NCI-H2196 (cell line): ENCODE measurements at regions not wholly inside any gene's neighbourhood (a gene's known extent, or its start where the extent isn't known, plus 50 kb on each side); places are given as distances from the start of the nearest gene placed in this dataset.
A peak's percentile ranks its signal among the peaks of the same experiment; 100 is the strongest.
"Not testable (repeated sequence)": the region's sequence is repeated elsewhere in the genome, so short reads cannot be mapped to it uniquely, and the experiment has no call there.

Experiments used
- DNase-seq: peaks from one replicate; lab custom pipeline; 2025; ENCODE audit not compliant: unreplicated experiment; lab: John Stamatoyannopoulos, UW

DNA sequence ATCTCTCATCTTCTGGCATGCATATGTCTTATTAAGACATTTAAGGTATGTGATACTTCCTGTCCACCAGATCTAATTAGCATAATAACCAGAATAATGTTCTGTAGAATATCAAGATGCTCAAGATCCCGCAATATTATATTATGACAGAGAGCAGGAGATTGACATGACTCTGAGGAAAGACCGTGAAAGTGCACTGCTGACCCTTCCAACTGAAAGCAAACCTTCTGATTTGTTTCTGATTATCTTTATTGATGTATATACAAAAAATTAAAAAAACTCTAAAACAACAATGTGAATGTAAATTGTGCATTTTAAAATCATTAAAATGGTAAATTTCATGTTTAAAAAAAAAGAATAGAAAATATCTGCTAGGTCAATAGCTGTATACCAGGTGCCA lies 184.4 kb upstream of the TMEM45B start:
- no peak for DNase-seq

DNA sequence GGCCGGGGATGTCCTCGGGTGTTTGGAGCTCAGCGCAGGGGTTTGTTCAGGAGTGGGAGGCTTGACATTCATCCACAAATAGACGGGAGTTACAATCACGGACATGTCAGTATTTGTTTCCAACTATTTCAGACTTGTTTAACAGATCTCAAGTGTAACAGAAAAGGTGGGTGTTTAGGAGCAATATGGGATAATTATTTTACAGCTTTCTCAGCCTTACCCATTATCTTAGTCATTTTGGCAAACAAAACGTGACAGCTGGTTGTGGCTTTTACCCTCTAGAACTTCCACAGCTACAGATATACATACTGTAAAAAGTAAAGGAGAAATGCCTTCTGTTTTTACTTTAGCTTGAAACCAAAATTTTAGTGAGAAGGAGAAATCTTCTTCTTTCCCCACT lies 178.7 kb upstream of the TMEM45B start:
- DNase-seq, result no peak

GRCh38 chr11:129637473-129637872 lies 178.2 kb upstream of the TMEM45B start:
- no peak for DNase-seq

DNA sequence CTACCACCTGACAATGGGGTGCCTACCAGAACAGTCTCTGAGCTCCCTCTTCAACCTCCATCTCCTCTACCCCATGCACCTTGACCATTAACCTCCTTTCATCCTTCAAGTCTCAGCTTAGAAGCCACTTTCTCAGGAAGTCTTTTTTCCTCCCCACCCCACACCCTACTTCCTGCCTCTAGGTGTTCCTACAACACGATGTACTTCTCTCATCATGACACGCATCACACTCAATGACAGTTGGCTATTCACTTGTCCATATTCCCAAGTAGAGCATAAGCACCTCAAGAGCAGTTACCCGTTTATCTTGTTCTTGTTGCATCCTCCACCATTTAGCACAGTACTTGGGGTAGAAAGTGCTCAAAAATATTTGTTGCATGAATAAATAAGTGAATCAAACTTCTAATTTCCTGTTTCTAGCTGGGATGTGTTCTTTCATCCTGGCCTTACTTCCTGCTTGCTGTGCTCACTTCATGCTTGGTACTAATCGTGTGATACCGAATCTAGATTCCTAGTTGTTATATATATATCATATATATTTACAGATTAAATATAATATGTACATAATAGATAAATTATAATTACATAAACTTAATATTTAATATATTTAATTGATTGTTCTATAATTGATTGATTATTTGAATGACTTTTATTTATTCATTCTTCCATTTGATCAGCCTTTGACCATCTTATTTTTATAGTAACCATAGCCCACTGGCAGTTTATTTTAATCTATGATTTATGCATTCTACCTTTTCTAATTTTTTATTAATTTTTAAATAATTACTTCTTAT lies 177.5 kb upstream of the TMEM45B start:
- DNase-seq, result no peak

DNA sequence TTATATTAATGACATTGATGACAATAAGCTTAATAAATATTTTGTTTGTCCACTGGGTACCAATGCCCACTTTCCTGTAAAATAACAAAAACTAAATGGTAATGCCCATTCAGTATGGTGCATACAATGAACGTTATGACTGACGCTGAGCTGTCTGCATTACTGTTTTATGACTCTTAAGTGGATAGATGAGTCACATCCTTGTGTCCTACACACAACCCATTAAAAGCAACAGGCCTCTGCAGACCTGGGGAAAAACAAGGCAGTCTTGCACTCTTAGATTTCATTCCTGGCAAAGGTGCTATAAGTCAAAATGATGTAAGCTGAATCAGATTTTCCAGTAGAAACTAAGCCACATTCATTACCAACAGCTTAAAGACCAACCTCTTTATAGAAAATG lies 176.3 kb upstream of the TMEM45B start:
- peak; percentile 53 for DNase-seq

DNA sequence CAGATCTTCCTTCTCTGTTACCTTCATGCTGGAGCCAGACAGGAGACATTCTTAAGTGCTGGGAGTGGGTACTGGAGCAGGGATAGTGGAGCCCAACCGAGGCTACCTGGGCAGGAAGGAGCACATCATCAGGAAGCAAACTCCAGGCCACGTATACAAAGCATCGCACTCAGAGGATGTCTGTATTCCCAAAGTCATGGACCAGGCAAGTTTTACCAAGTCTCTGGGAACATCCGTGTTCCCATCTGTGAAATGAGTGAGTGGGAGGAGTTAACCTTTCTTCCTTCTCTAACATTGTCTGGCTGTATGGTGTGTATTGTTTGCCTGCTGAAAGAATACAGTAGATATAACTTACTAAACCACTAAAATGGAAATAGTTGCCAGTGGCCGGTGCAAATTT lies 175.0 kb upstream of the TMEM45B start:
- no peak for DNase-seq

DNA sequence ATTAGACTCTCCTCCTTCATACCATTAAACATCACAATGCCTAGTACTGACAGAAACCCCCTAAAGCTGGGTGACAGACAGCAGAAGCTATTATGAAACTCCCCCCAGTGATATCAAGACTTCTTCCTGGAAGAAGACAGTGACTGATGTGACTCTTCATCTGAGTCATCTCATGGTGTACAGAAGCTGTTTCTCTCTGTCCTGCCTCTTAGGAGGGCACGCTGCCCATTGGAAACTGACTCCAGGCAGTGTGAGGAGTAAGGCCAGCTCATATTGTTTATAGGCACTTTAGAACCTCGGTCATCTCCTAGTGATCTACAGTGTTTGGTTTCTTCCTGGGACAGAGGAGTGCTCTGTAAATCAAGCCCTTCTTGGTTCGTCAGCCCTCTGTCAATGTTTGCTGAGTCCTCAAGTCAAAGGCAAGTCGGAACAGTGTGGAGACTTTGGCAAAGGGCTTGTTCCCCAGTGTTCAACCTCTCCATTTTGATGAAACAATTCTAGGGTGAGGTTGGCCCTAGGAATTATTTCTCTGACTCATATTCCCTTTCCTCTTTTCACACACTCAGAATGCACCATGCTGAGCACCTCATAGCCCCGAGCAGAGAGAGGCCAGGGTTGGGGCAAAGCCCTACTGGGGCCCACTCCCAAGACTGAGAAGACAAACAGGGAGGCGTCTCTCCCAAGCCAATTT lies 172.5 kb upstream of the TMEM45B start:
- peak; percentile 62 for DNase-seq

DNA sequence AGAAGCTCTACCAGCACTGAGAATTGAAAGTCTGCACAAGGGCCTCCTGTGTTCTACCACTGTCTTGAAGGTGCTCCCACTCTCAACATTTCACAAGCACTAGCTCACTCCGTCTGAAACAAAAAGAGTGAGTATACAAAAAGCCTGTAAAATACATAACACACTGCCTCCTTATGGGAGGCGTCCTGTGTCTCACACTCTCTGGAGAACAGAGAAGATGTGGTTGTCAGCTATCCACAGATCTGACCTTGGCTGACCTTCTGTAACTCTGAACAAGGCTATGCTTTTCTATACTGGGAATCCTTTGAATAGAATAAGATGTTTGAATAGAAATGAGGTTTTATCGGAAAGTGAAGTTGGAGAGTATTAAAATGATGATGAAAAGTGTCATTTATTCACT lies 171.3 kb upstream of the TMEM45B start:
- DNase-seq, result no peak

DNA sequence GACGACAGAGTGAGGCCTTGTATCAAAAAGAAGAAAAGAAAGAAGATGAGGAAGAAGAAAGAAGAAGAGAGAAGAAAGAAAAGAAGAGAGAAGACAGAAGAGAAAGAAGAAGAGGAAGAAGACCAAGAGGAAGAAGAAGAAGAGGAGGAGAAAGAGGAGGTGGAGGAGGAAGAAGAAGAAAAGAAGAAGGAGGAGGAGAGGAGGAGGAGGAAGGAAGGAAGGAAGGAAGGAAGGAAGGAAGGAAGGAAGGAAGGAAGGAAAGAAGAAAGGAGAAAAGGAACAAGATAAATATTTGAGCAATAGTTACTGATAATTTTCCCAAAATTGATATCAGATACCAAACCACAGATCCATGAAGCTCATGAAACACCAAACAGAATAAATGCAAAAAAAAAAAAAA lies 169.7 kb upstream of the TMEM45B start:
- DNase-seq, result no peak

- not testable (repeated sequence) for DNase-seq
Measured at GRCh38 chr11:129650044-129650443, 165.6 kb upstream of the TMEM45B start.

DNA sequence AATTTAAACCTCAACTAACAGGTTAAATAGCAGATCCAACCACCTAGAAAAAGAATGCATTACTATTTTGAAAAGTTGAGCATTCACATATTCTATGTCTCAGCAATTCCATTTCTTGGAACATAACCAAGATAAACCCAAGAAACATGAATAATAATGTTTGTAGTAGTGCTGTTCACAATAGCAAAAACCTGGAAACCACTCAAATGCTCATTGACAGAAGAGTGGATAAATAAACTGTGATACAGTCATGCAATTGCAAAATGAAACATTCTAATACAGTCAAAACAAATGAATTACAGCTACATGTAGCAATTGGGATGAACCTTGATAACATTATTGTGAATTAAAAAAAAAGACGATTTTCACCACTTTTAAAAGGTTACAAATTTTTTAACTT lies 162.8 kb upstream of the TMEM45B start:
- DNase-seq, result peak; percentile 29

DNA sequence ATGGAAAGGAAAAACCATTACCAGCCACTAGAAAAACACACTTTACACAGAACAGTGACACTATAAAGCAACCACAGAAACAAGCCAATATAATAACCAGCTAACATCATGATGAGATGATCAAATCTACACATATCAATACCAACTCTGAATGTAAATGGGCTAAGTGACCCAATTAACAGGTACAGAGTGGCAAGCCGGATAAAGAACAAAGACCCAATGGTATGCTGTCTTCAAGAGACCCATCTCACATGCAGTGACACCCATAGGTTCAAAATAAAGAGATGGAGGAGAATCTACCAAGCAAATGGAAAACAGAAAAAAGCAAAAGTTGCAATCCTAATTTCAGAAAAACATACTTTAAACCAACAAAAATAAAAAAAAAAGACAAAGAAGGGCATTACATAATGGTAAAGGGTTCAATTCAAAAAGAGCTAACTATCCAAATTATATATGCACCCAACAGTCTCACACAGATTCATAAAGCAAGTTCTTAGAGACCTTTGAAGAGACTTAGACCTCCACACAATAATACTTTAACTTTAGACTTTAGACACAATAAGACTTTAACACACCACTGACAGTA lies 160.3 kb upstream of the TMEM45B start:
- no peak for DNase-seq

DNA sequence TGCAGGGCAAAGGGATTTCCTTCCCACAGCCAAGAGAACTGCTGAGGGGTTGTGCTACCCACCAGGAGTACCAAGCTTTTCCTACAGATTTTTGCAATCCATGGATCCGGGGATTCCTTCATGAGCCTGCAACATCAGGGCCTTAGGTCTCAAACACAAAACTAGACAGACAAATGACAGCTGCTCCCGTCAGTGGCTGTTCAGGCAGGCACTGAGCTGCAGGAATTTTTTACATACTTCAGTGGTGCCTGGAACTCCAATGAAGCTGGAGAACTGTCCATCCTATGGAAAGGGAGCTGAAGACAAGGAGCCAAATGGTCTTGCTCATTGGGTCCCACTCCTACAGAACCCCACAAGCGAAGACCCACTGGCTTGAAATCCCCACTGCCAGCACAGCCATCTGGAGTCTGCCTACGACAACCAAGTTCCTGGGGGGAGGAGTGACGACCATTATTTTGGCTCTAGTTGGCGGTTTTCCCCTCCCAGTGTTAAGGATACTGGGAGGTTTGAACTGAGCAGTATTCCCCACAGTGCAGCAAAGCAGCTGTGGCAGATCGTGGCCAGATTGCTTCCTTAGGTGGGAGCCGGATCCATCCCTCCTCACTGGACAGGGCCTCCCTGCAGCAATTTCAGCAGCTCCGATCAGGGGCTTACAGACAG lies 157.7 kb upstream of the TMEM45B start:
- no peak for DNase-seq

DNA sequence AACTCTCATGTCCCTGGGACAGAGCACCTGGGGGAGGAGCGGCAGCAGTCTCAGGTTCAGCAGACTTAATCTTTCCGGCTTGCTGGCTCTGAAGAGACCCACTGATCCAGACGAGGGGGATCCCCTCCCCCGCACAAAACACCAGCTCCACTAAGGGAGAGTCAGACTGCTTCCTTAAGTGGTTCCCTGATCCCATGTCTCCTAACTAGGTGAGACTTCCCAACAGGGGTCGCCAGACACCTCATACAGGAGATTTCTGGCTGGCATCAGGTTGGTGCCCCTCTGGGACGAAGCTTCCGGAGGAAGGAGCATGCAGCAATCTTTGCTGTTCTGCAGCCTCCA lies 157.2 kb upstream of the TMEM45B start:
- DNase-seq, result no peak

DNA sequence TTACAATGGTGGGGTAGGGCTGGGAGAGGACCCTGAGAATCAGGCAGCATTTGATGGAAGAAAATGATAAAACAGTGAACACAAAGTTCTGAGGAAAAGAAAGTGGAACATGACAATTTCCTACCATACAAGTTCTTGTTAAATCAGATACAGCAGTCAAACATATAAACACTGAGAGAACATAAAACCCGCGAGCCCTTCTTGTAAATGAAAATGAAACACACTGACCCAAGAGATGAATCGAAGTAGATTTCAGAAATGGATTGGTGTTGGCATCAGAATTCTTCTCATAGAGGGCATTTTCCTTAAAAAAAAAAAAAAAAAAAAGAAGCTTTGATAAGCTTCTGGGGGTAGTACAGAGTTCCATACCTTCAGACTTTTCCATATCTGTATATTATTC lies 134.7 kb upstream of the TMEM45B start:
- DNase-seq, result no peak

- no peak for DNase-seq
Measured at GRCh38 chr11:129681344-129682114, 134.1 kb upstream of the TMEM45B start.

DNA sequence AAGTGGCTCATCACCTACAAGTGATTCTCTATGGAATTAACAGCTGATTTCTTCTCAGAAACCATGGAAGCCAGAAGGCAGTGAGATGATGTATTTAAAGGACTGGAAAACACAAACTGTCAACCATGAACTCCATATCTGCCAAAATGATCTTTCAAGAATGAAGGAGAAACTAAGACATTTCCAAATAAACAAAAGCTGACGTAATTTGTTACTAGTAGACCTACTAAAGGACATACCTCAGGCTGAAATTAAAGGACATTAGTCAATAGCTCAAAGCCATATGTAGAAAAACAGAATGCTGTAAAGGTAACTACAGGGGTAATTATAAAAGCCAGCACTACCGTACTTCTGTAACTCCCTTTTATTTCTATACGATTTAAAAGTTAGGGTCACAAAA lies 129.4 kb upstream of the TMEM45B start:
- no peak for DNase-seq

DNA sequence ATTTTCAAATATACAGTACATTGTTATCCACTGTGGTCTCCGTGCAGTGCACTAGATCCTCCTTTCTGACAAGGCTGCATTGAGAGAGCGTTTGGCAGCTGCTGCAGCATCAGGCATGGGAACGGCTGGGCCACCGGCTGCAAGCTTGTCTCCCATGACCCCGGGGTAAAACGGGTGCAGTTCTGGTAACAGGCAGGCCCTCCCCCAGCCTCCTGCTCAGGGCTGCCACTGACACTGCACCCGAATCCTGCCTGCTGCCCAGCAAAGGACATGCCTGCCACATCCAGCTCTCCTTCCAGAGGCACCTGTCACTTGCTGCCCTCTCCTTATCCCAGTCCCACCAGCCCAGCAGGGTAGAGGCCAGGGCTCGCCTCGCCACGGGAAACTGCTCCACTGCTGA lies 124.5 kb upstream of the TMEM45B start:
- no peak for DNase-seq

- peak; percentile 15 for DNase-seq
Measured at GRCh38 chr11:129694538-129694937, 121.1 kb upstream of the TMEM45B start.

GRCh38 chr11:129694966-129695365 lies 120.7 kb upstream of the TMEM45B start:
- DNase-seq, result no peak
